DND-41 (cell line): ENCODE measurements at regions not wholly inside any gene's neighbourhood (a gene's known extent, or its start where the extent isn't known, plus 50 kb on each side); places are given as distances from the start of the nearest gene placed in this dataset.

Experiments used
- ATAC-seq: fragments of 200-7000 bp; cut with Tn5 transposase; 3 replicates; pipeline ENCODE4 v1.9.1; 2021; ENCODE audit warnings: low read depth; ENCODE audit not compliant: insufficient read depth
- DNase-seq: peaks from one replicate; pipeline ENCODE4 v3.0.0-alpha.2; 2020
- H2AFZ ChIP-seq: 2 replicates; pipeline ENCODE4 v1.6.0; 2012; ENCODE audit warnings: low read depth, low read length
- H3K27ac ChIP-seq: 2 replicates; pipeline ENCODE4 v1.5.1; 2012; ENCODE audit warnings: low read length, inconsistent platforms
- H3K27me3 ChIP-seq: fragments of 200-600 bp; sonication (generic); 2 replicates; pipeline ENCODE4 v1.6.0; 2012; ENCODE audit warnings: low read length, mild to moderate bottlenecking, inconsistent platforms; ENCODE audit not compliant: insufficient read depth, poor library complexity
- H3K36me3 ChIP-seq: 2 replicates; pipeline ENCODE4 v1.5.1; 2012; ENCODE audit warnings: low read length, inconsistent platforms; ENCODE audit not compliant: insufficient read depth
- H3K4me1 ChIP-seq: 2 replicates; pipeline ENCODE4 v1.5.1; 2012; ENCODE audit warnings: mild to moderate bottlenecking, low read length; ENCODE audit not compliant: insufficient read depth
- H3K4me2 ChIP-seq: 2 replicates; pipeline ENCODE4 v1.6.0; 2012; ENCODE audit warnings: mild to moderate bottlenecking, moderate library complexity, low read length, inconsistent platforms; ENCODE audit not compliant: insufficient read depth
- H3K4me3 ChIP-seq, 2 experiments: fragments of 200-600 bp in 1 of 2; shearing (Covaris generic) in 1 of 2; 2 replicates each; pipeline ENCODE4 v1.5.1; 2012 to 2016; ENCODE audit warnings: inconsistent platforms in 2 of 2, low read length in 2 of 2, mild to moderate bottlenecking in 2 of 2, low read depth in 1 of 2, moderate library complexity in 1 of 2
- H3K79me2 ChIP-seq: 2 replicates; pipeline ENCODE4 v1.6.0; 2012; ENCODE audit warnings: low read length, inconsistent platforms; ENCODE audit not compliant: insufficient read depth
- H3K9ac ChIP-seq: 2 replicates; pipeline ENCODE4 v1.6.0; 2012; ENCODE audit warnings: low read depth, mild to moderate bottlenecking, inconsistent platforms, low read length, moderate library complexity
- H3K9me3 ChIP-seq: 2 replicates; pipeline ENCODE4 v1.5.1; 2012; ENCODE audit warnings: low read length, moderate library complexity, mild to moderate bottlenecking, inconsistent platforms; ENCODE audit not compliant: insufficient read depth, severe bottlenecking
- H4K20me1 ChIP-seq: 2 replicates; pipeline ENCODE4 v1.6.0; 2012; ENCODE audit warnings: low read length; ENCODE audit not compliant: insufficient read depth
- EZH2 ChIP-seq: IDR thresholded peaks from 3 replicates; pipeline ENCODE4 v1.6.1; 2012; ENCODE audit warnings: borderline replicate concordance, low read depth, mild to moderate bottlenecking, moderate library complexity, low read length, inconsistent platforms; ENCODE audit not compliant: severe bottlenecking
- TF ChIP-seq, protein P1 (sequence below): IDR thresholded peaks from 2 replicates; pipeline ENCODE4 v1.5.1; 2012; ENCODE audit warnings: borderline replicate concordance, low read length, moderate library complexity, mild to moderate bottlenecking; ENCODE audit not compliant: poor library complexity, severe bottlenecking; ENCODE audit errors: extremely low read depth

DNA sequence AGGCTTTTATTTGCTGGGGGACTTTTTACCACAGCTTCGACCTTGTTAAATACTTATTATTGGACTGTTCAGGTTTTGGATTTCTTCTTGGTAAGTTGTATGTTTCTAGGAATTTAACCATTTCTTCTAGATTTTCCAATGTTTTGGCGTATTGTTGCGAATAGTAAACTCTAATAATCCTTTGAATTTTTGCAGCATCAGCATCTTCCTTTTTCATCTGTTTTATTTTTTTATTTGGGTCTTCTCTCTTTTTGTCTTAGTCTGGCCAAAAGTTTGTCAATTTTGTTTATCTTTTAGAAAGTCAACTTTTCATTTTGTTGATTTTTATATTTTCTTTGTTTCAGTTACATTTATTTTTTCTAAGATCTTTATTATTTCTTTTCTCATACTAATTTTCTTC is 1272.0 kb downstream of the HACE1 start:
- Histone ChIP-seq H2AFZ (no peak overlapping the region), H3K4me3 (no peak overlapping the region), H4K20me1 (no peaks in the 10 kb centered on the region), H3K79me2 (no peaks in the 10 kb centered on the region), H3K4me1 (no peaks in the 10 kb centered on the region), H3K9ac (no peak overlapping the region), H3K9me3 (no peaks in the 10 kb centered on the region), H3K27ac (no peak overlapping the region), H3K4me2 (no peak overlapping the region), H3K36me3 (no peaks in the 10 kb centered on the region), H3K27me3 (no peaks in the 10 kb centered on the region)
- TF ChIP-seq, protein P1, sequence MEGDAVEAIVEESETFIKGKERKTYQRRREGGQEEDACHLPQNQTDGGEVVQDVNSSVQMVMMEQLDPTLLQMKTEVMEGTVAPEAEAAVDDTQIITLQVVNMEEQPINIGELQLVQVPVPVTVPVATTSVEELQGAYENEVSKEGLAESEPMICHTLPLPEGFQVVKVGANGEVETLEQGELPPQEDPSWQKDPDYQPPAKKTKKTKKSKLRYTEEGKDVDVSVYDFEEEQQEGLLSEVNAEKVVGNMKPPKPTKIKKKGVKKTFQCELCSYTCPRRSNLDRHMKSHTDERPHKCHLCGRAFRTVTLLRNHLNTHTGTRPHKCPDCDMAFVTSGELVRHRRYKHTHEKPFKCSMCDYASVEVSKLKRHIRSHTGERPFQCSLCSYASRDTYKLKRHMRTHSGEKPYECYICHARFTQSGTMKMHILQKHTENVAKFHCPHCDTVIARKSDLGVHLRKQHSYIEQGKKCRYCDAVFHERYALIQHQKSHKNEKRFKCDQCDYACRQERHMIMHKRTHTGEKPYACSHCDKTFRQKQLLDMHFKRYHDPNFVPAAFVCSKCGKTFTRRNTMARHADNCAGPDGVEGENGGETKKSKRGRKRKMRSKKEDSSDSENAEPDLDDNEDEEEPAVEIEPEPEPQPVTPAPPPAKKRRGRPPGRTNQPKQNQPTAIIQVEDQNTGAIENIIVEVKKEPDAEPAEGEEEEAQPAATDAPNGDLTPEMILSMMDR: no peak
- TF ChIP-seq EZH2: no peak
- DNase-seq (no peak), ATAC-seq (no peak)

DNA sequence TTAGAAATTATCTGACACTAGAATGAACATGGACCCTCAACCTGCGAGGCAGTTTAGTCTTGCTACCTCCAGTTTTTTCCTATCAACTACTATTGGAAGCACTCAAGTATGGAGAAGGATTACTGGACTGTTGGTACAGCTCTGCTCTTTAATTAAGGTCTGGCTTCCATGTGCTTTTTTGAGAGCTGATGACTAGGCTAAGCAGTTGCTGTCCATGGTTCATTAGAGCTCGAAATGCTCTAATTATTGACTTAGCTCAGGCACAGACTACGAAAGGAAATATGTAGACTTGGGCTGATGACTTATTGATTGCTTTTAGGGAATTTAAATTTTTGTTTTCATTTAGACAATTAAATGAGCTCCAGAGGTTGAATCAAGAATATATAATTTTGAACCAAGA is 1281.6 kb downstream of the HACE1 start:
- Histone ChIP-seq H3K36me3 (no peaks in the 10 kb centered on the region), H3K4me2 (no peak overlapping the region), H3K9me3 (no peaks in the 10 kb centered on the region), H2AFZ (no peak overlapping the region), H3K79me2 (no peaks in the 10 kb centered on the region), H3K27me3 (no peaks in the 10 kb centered on the region), H4K20me1 (no peaks in the 10 kb centered on the region), H3K4me1 (no peaks in the 10 kb centered on the region), H3K27ac (no peak overlapping the region), H3K4me3 (no peak overlapping the region), H3K9ac (no peak overlapping the region)
- ATAC-seq (no peak), DNase-seq (no peak)
- TF ChIP-seq, protein P1: no peak
- TF ChIP-seq EZH2: no peak

DNA sequence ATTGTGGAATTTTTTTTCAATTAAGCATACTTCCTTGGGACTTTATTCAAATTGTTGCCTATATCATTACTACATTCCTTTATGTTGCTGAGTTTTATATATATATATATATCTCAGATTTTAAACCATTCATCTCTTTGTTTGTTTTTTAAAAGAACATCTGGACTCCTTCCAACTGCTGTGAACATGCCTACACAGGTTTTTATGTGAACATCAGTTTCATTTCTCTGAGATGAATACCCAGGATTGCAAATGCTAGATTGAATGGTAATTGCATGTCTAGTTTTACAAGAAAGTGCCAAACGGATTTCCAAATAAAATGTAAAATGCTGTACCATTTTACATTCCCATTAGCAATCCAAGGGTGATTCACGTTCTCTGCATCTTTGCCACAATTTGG is 1289.3 kb downstream of the HACE1 start:
- no peak overlapping the region for H3K9ac ChIP-seq
- no peaks in the 10 kb centered on the region for H3K79me2 ChIP-seq
- no peaks in the 10 kb centered on the region for H4K20me1 ChIP-seq
- no peak overlapping the region for H3K4me3 ChIP-seq
- ATAC-seq: no peak
- H3K4me2 ChIP-seq: no peak overlapping the region
- no peak for DNase-seq
- H3K4me1 ChIP-seq: no peaks in the 10 kb centered on the region
- no peak overlapping the region for H3K27ac ChIP-seq
- no peaks in the 10 kb centered on the region for H3K36me3 ChIP-seq
- H3K9me3 ChIP-seq: no peaks in the 10 kb centered on the region
- H3K27me3 ChIP-seq: no peaks in the 10 kb centered on the region
- TF ChIP-seq EZH2: no peak
- TF ChIP-seq, protein P1: no peak
- H2AFZ ChIP-seq: no peak overlapping the region

DNA sequence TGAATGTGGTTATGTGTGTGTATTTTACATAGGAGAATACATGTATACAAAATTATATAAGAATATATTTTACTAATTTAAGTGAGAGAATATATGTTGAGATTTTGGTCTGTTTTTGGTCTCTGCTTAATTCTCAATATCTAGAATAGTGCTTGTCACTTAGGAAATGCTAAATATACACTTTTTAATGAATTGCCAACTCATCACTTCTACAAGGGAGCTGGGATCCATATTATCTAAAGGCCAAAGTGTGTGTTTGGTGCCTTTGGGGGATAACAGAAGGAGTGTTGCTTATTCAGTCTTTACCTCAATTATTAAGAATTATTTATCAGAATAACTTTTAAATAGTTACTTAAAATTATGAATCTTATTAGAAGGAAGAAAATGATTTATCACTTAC is 1304.8 kb downstream of the HACE1 start:
- Histone ChIP-seq H3K79me2 (no peaks in the 10 kb centered on the region), H3K27ac (no peak overlapping the region), H3K9me3 (no peaks in the 10 kb centered on the region), H3K4me1 (no peaks in the 10 kb centered on the region), H2AFZ (no peak overlapping the region), H3K36me3 (no peaks in the 10 kb centered on the region), H3K27me3 (no peaks in the 10 kb centered on the region), H4K20me1 (no peaks in the 10 kb centered on the region), H3K4me3 (no peak overlapping the region), H3K4me2 (no peak overlapping the region), H3K9ac (no peak overlapping the region)
- TF ChIP-seq, protein P1: no peak
- no peak for TF ChIP-seq EZH2
- DNase-seq: no peak
- ATAC-seq: no peak
